Astrocyte of the cerebellum (primary cell): ENCODE measurements at regions not wholly inside any gene's neighbourhood (a gene's known extent, or its start where the extent isn't known, plus 50 kb on each side); places are given as distances from the start of the nearest gene placed in this dataset.
"Not testable (repeated sequence)": the region's sequence is repeated elsewhere in the genome, so short reads cannot be mapped to it uniquely, and the experiment has no call there.

Experiments
- DNase-seq: peaks from one replicate; pipeline ENCODE4 v3.0.0-alpha.2; 2011; ENCODE audit warnings: low read depth
- H3K4me3 ChIP-seq: 2 replicates; pipeline ENCODE4 v1.5.1; 2011; ENCODE audit warnings: mild to moderate bottlenecking, low read depth, low read length, moderate library complexity
- CTCF ChIP-seq: IDR thresholded peaks from 2 replicates; pipeline ENCODE4 v1.5.1; 2012; ENCODE audit warnings: low read length, low read depth, moderate library complexity, mild to moderate bottlenecking; ENCODE audit errors: missing control alignments
- in situ Hi-C: cut with HindIII; loops from 2 replicates; pipeline ENCODE4 v1.10.0; 2017; ENCODE audit warnings: low sequenced_read_pairs

- in situ Hi-C loops, result loop anchor here (25.0 kb wide), 1 partner anchor 202 kb away; no protein-coding TSS in a partner anchor
- no peak for DNase-seq
- H3K4me3 ChIP-seq, result no peak overlapping the region
- TF ChIP-seq CTCF, result no peak
These were observed 848.8 kb upstream of the ACO1 start for GRCh38 chr9:31535651-31536050.

GRCh38 chr9:31536471-31536870 lies 848.0 kb upstream of the ACO1 start:
- no peak for DNase-seq
- H3K4me3 ChIP-seq, result no peak overlapping the region
- TF ChIP-seq CTCF, result no peak
- in situ Hi-C loops, result loop anchor here (25.0 kb wide), 1 partner anchor 201 kb away; no protein-coding TSS in a partner anchor

- in situ Hi-C loops, result loop anchor here (25.0 kb wide), 1 partner anchor 196 kb away; no protein-coding TSS in a partner anchor
- no peak overlapping the region for H3K4me3 ChIP-seq
- TF ChIP-seq CTCF, result no peak
- DNase-seq, result no peak
These were observed 842.6 kb upstream of the ACO1 start for GRCh38 chr9:31541721-31542281.

- in situ Hi-C loops, result loop anchor here (25.0 kb wide), 1 partner anchor 195 kb away; no protein-coding TSS in a partner anchor
- DNase-seq, result peak; percentile 12
- TF ChIP-seq CTCF, result peak; percentile 24
- no peak overlapping the region for H3K4me3 ChIP-seq
These were observed 841.9 kb upstream of the ACO1 start for GRCh38 chr9:31542384-31543055.

- no peak overlapping the region for H3K4me3 ChIP-seq
- no peak for TF ChIP-seq CTCF
- DNase-seq, result no peak
- in situ Hi-C loops, result no loop called here
These were observed 829.5 kb upstream of the ACO1 start for GRCh38 chr9:31554941-31555340.

- in situ Hi-C loops, result no loop called here
- no peak overlapping the region for H3K4me3 ChIP-seq
- no peak for TF ChIP-seq CTCF
- DNase-seq, result no peak
These were observed 827.6 kb upstream of the ACO1 start for GRCh38 chr9:31556667-31557463.

- in situ Hi-C loops, H3K4me3 ChIP-seq, DNase-seq: not testable (repeated sequence)
These were observed 812.3 kb upstream of the ACO1 start for GRCh38 chr9:31572190-31572589.
